ENCODE measurements at regions not wholly inside any gene's neighbourhood (a gene's known extent, or its start where the extent isn't known, plus 50 kb on each side); places are given as distances from the start of the nearest gene placed in this dataset.

DNA sequence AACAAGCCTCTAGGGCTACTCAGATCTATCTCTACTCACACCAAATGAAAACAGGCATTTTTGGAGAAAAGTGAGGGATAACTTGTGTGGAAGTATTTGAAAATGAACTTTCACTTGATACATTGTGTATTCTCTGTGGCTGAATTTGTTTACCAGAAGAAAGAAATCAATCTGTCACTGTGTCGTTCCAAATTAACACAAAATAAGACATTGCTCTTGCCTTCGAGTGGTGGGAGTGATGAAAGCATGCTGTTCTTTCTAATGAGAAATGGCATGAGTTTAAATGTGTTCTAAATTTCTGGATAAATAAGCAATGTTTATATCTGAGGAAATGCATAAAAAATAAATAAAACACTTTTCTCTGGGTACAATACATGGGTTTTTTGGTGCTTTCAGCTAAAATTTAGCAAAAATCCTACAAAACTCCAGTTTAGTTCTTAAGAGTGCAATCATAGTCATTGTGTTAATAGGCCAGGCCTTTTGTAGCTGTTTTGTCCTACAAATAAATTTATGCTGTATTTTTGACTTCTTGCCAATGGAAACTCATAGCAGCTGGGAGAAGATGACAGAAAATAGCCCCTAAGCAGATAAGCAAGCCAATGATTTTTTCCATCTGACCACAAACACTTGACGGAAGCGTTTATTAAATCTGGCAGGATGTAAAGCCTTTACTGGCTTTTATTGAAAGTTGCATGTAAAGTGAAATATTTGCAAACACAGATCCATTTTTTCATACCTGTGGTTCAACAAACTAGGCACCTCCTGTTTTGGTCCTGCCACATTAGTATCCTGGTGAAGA, 1064.1 kb upstream of the GHITM start (continued):
- TF ChIP-seq CHD2 (IDR thresholded peaks at IDR 0.05; ENCODE audit: low read length): no peak
- TF ChIP-seq SRF (IDR thresholded peaks at IDR 0.05; ENCODE audit: low read depth, low read length): no peak
- TF ChIP-seq JUND (IDR thresholded peaks at IDR 0.05; ENCODE audit: low read length): no peak
- TF ChIP-seq PHF8 (conservative IDR thresholded peaks at IDR 0.05; ENCODE audit: low read depth, low read length): no peak
- TF ChIP-seq RAD21 (IDR thresholded peaks at IDR 0.05 in 1 of 2, conservative IDR thresholded peaks at IDR 0.05 in 1 of 2; ENCODE audit: low read depth in 2 of 2, low read length in 2 of 2): no peak
- TF ChIP-seq ZNF274 (IDR thresholded peaks at IDR 0.05; ENCODE audit: borderline replicate concordance, extremely low read depth, low read length): no peak
- no peak for TF ChIP-seq TEAD4 (IDR thresholded peaks at IDR 0.05; ENCODE audit: low read depth, low read length)
